ENCODE measurements at regions not wholly inside any gene's neighbourhood (a gene's known extent, or its start where the extent isn't known, plus 50 kb on each side); places are given as distances from the start of the nearest gene placed in this dataset.

DNA sequence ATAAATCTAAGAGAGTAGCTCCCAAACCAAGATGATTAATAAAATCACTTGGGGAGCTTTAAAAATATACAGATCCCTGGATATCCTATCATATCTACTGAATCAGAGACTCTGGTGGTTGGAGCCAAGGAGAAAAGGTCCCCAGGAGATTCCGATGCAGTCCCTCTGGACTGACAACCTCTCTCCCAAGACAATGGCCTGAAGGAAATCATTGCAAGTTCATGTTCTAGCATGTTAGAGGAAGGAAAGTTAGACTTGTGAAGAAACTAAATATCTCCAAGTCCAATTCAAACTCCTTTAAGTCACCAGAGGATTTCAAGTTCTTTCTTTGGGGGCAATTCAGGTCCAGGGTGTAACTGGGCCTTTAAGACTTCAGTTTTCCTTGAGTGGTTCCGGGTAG lies 84.7 kb upstream of the MEDAG start:
- TF ChIP-seq, protein P1, sequence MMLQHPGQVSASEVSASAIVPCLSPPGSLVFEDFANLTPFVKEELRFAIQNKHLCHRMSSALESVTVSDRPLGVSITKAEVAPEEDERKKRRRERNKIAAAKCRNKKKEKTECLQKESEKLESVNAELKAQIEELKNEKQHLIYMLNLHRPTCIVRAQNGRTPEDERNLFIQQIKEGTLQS (CRISPR knock-in tag; conservative IDR thresholded peaks at IDR 0.05) = no peak
- TF ChIP-seq RORB (CRISPR knock-in tag; IDR thresholded peaks at IDR 0.05) (no peak), FOXJ3 (CRISPR knock-in tag; IDR thresholded peaks at IDR 0.05; ENCODE audit: borderline replicate concordance) (no peak), E2F1 (CRISPR knock-in tag; IDR thresholded peaks at IDR 0.05) (no peak), ETV6 (CRISPR knock-in tag; IDR thresholded peaks at IDR 0.05) (no peak)
- TF ChIP-seq, protein P2, sequence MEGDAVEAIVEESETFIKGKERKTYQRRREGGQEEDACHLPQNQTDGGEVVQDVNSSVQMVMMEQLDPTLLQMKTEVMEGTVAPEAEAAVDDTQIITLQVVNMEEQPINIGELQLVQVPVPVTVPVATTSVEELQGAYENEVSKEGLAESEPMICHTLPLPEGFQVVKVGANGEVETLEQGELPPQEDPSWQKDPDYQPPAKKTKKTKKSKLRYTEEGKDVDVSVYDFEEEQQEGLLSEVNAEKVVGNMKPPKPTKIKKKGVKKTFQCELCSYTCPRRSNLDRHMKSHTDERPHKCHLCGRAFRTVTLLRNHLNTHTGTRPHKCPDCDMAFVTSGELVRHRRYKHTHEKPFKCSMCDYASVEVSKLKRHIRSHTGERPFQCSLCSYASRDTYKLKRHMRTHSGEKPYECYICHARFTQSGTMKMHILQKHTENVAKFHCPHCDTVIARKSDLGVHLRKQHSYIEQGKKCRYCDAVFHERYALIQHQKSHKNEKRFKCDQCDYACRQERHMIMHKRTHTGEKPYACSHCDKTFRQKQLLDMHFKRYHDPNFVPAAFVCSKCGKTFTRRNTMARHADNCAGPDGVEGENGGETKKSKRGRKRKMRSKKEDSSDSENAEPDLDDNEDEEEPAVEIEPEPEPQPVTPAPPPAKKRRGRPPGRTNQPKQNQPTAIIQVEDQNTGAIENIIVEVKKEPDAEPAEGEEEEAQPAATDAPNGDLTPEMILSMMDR (IDR thresholded peaks at IDR 0.05) = no peak
- TF ChIP-seq, protein P3, sequence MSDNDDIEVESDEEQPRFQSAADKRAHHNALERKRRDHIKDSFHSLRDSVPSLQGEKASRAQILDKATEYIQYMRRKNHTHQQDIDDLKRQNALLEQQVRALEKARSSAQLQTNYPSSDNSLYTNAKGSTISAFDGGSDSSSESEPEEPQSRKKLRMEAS (CRISPR knock-in tag; IDR thresholded peaks at IDR 0.05) = no peak
- TF ChIP-seq, protein P4, sequence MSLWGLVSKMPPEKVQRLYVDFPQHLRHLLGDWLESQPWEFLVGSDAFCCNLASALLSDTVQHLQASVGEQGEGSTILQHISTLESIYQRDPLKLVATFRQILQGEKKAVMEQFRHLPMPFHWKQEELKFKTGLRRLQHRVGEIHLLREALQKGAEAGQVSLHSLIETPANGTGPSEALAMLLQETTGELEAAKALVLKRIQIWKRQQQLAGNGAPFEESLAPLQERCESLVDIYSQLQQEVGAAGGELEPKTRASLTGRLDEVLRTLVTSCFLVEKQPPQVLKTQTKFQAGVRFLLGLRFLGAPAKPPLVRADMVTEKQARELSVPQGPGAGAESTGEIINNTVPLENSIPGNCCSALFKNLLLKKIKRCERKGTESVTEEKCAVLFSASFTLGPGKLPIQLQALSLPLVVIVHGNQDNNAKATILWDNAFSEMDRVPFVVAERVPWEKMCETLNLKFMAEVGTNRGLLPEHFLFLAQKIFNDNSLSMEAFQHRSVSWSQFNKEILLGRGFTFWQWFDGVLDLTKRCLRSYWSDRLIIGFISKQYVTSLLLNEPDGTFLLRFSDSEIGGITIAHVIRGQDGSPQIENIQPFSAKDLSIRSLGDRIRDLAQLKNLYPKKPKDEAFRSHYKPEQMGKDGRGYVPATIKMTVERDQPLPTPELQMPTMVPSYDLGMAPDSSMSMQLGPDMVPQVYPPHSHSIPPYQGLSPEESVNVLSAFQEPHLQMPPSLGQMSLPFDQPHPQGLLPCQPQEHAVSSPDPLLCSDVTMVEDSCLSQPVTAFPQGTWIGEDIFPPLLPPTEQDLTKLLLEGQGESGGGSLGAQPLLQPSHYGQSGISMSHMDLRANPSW (CRISPR knock-in tag; conservative IDR thresholded peaks at IDR 0.05; ENCODE audit: low read depth) = no peak

Data from WTC11 (cell line).